ENCODE measurements at regions not wholly inside any gene's neighbourhood (a gene's known extent, or its start where the extent isn't known, plus 50 kb on each side); places are given as distances from the start of the nearest gene placed in this dataset.

- TF ChIP-seq EZH2phosphoT487 (IDR thresholded peaks at IDR 0.05; ENCODE audit: borderline replicate concordance, low read length): no peak
- no peak for TF ChIP-seq EZH2 (IDR thresholded peaks at IDR 0.05; ENCODE audit: low read length, unreplicated experiment)
- TF ChIP-seq CTCF (conservative IDR thresholded peaks at IDR 0.05; ENCODE audit: low read depth, low read length): no peak
- Histone ChIP-seq H3K9me2 (replicated peaks; ENCODE audit: low read length) (no peaks in the 10 kb centered on the region), H4K20me1 (ENCODE audit: low read length) (no peaks in the 10 kb centered on the region), H3K4me3 (ENCODE audit: low read length) (no peak overlapping the region), H2AFZ (ENCODE audit: low read length) (no peak overlapping the region), H3K9ac (ENCODE audit: low read length) (no peak overlapping the region), H3K27me3 (ENCODE audit: low read length) (0 out of 2 replicates have a peak, but pooled peaks cover 3% of the 10 kb centered on the region), H3F3A (ENCODE audit: low read length, unreplicated experiment) (no peaks in the 10 kb centered on the region), H3K4me1 (ENCODE audit: insufficient read depth, low read length) (no peaks in the 10 kb centered on the region), H3K4me2 (ENCODE audit: low read length) (no peak overlapping the region), H3K27ac (ENCODE audit: low read length) (no peak overlapping the region), H3K9me3 (ENCODE audit: low read length) (no peaks in the 10 kb centered on the region), H3K79me2 (ENCODE audit: low read length) (no peaks in the 10 kb centered on the region), H3K36me3 (ENCODE audit: low read depth, low read length) (no peaks in the 10 kb centered on the region)
- CTCF ChIA-PET: no interaction called here
- ATAC-seq: no peak
- no TSS peak for BruUV-seq (replicated peaks)
- POLR2A ChIA-PET (ENCODE audit: unreplicated experiment): no interaction called here
- intact Hi-C loops (cut with micrococcal nuclease): no loop called here
- no peak for DNase-seq
Observed at GRCh38 chr22:49112176-49112575, 715.5 kb downstream of the BRD1 start.

GRCh38 chr22:49111085-49111484, 716.6 kb downstream of the BRD1 start:
- H3K36me3 ChIP-seq (ENCODE audit: low read depth, low read length): no peaks in the 10 kb centered on the region
- no peak for DNase-seq
- intact Hi-C loops (cut with micrococcal nuclease): no loop called here
- TF ChIP-seq EZH2phosphoT487 (IDR thresholded peaks at IDR 0.05; ENCODE audit: borderline replicate concordance, low read length): no peak
- TF ChIP-seq CTCF (conservative IDR thresholded peaks at IDR 0.05; ENCODE audit: low read depth, low read length): no peak
- no peak for TF ChIP-seq EZH2 (IDR thresholded peaks at IDR 0.05; ENCODE audit: low read length, unreplicated experiment)
- ChIA-PET CTCF (no interaction called here), POLR2A (ENCODE audit: unreplicated experiment) (no interaction called here)
- no peak overlapping the region for H3K4me3 ChIP-seq (ENCODE audit: low read length)
- H4K20me1 ChIP-seq (ENCODE audit: low read length): no peaks in the 10 kb centered on the region
- H3F3A ChIP-seq (ENCODE audit: low read length, unreplicated experiment): no peaks in the 10 kb centered on the region
- H2AFZ ChIP-seq (ENCODE audit: low read length): no peak overlapping the region
- H3K27me3 ChIP-seq (ENCODE audit: low read length): 0 out of 2 replicates have a peak, but pooled peaks cover under 1% of the 10 kb centered on the region
- no peaks in the 10 kb centered on the region for H3K4me1 ChIP-seq (ENCODE audit: insufficient read depth, low read length)
- H3K27ac ChIP-seq (ENCODE audit: low read length): no peak overlapping the region
- no peaks in the 10 kb centered on the region for H3K9me2 ChIP-seq (replicated peaks; ENCODE audit: low read length)
- ATAC-seq: no peak
- H3K9ac ChIP-seq (ENCODE audit: low read length): no peak overlapping the region
- H3K4me2 ChIP-seq (ENCODE audit: low read length): no peak overlapping the region
- BruUV-seq (replicated peaks): no TSS peak
- no peaks in the 10 kb centered on the region for H3K79me2 ChIP-seq (ENCODE audit: low read length)
- H3K9me3 ChIP-seq (ENCODE audit: low read length): no peaks in the 10 kb centered on the region

- intact Hi-C loops (cut with micrococcal nuclease): no loop called here
- Histone ChIP-seq H3K4me1 (ENCODE audit: insufficient read depth, low read length) (no peaks in the 10 kb centered on the region), H3K4me3 (ENCODE audit: low read length) (no peak overlapping the region), H2AFZ (ENCODE audit: low read length) (no peak overlapping the region), H3K27me3 (ENCODE audit: low read length) (no peaks in the 10 kb centered on the region), H3K79me2 (ENCODE audit: low read length) (no peaks in the 10 kb centered on the region), H3K9me3 (ENCODE audit: low read length) (no peaks in the 10 kb centered on the region), H3F3A (ENCODE audit: low read length, unreplicated experiment) (no peaks in the 10 kb centered on the region), H3K9ac (ENCODE audit: low read length) (no peak overlapping the region), H3K9me2 (replicated peaks; ENCODE audit: low read length) (no peaks in the 10 kb centered on the region), H3K36me3 (ENCODE audit: low read depth, low read length) (no peaks in the 10 kb centered on the region), H3K4me2 (ENCODE audit: low read length) (no peak overlapping the region), H4K20me1 (ENCODE audit: low read length) (no peaks in the 10 kb centered on the region), H3K27ac (ENCODE audit: low read length) (no peak overlapping the region)
- ATAC-seq (no peak), DNase-seq (no peak)
- ChIA-PET CTCF (no interaction called here), POLR2A (ENCODE audit: unreplicated experiment) (no interaction called here)
- BruUV-seq (replicated peaks): no TSS peak
- TF ChIP-seq CTCF (conservative IDR thresholded peaks at IDR 0.05; ENCODE audit: low read depth, low read length): no peak
- TF ChIP-seq EZH2 (IDR thresholded peaks at IDR 0.05; ENCODE audit: low read length, unreplicated experiment): no peak
- no peak for TF ChIP-seq EZH2phosphoT487 (IDR thresholded peaks at IDR 0.05; ENCODE audit: borderline replicate concordance, low read length)
Observed at GRCh38 chr22:49108636-49109315, 718.9 kb downstream of the BRD1 start.

Measured in PC-3 (cell line).